ENCODE measurements at regions not wholly inside any gene's neighbourhood (a gene's known extent, or its start where the extent isn't known, plus 50 kb on each side); places are given as distances from the start of the nearest gene placed in this dataset.
A peak's percentile ranks its signal among the peaks of the same experiment; 100 is the strongest.
"Not testable (repeated sequence)": the region's sequence is repeated elsewhere in the genome, so short reads cannot be mapped to it uniquely, and the experiment has no call there.

DNA sequence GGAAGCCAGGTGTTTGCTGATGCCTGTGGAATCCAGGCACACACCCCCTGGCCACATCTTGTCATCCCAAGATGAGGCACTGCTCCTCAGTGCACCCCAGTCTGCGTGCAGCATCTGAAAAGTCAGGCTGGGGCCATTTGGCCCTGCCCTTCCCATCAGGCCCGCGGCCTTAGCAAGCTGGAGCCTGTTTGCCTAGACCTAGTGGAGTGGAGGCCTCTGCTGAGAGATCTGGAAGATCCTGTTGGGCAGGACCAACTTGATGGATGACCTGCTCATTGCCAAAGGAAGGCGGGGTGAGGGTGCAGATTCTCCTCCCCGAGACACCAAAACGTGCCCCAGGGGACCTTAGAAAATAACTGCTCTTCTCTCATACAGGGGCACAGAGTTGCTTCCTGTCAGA, 220.2 kb downstream of the SHQ1 start:
- no peak for DNase-seq (ENCODE audit: low read depth, low spot score)

DNA sequence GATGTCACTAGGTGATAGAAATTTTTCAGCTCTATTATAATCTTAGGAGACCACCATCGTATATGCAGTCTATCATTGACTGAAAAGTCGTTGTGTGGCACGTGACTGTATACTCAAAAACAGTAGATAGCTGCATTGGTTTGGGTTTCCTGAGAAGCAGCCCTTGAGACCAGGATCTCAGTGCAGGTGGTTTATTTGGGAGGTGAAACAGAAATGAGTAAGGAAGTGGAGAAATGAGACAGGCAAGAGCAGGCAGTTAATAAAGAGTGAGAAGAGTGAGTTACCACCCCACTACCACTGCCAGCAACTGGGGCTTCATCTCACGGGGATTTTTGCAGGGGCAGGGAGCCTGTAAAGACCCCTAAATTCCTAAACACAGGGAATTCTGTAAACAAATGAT, 221.0 kb downstream of the SHQ1 start:
- DNase-seq (ENCODE audit: low read depth, low spot score): no peak

DNA sequence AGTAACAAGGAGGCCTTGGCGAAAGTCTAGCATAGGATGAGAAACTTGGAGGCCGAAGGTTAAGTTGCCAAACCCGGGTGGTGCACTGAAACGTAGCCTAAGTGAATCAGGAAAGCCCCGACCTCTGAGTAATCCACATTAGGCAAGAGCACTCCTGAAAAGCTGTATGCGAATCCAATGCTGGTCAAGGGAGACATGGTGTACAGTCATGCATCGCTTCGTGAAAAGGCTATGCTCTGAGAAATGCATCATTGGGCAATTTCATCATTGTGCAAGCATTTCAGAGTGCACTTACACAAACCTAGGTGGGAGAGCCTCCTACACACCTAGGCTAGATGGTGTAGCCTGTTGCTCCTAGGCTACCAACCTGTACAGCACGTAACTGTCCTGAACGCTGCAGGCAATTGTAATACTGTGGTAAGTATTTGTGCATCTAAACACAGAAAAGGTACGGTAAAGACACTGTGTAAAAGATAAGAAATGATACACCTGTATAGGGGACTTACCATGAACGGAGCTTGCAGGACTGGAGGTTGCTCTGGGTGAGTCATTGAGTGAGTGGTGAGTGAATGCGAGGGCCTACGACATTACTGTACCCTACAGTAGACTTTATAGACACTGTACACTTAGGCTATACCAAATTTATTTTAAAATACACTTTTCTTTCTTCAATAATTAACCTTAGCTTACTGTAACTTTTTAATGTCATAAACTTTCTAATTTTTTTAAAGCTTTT, 222.5 kb downstream of the SHQ1 start:
- no peak for DNase-seq (ENCODE audit: low read depth, low spot score)

GRCh38 chr3:72624656-72625055, 223.6 kb downstream of the SHQ1 start:
- no peak for DNase-seq (ENCODE audit: low read depth, low spot score)

GRCh38 chr3:72618739-72619138, 229.5 kb downstream of the SHQ1 start:
- no peak for DNase-seq (ENCODE audit: low read depth, low spot score)

DNA sequence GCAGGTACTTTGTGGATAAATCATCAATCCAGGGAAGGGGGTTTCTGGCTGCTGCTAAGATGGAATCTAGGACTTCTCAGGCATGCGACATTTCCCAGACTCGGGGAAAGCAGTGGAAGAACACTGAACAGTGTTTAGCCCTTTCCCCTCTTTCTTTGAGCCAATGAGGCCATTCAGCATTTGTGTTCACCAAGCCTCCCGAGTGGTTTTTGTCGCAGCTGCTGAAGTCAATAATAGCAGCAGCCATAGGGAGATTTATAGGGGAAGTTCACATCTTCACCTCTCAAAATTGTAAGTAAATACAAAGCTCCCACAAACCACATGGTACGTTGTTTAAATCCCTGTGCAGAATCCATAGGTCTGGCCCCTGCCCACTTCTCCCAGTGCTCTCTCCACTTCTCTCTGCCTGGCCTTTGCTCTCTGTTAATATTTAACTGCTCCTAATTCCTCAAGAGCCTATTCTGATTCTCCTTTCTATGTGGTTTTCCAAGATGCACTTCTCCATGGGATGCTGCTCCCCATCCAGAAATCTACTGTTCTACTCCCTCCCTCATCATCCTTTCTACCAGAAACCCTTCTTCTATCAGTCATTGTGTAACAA, 230.7 kb downstream of the SHQ1 start:
- DNase-seq (ENCODE audit: low read depth, low spot score): no peak

DNA sequence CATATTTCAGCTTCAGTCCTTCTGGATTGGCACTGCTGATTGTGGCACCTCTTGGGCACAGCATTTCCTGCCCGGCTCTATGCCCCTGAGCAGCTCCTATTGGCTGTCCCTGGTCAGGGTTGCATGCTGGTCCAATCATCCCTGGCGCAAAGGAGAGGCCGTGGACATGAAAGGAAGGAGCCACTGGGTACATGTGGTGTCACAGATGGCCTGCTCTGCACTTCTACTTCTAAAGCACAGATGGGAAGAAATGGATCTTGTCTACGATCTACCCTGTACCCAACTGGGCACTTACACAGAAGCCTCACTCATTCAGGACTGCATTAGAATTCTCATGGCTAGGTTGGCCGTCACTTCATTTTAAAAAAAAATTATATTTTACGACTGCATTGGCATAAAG, 232.5 kb downstream of the SHQ1 start:
- DNase-seq (ENCODE audit: low read depth, low spot score): no peak

- no peak for DNase-seq (ENCODE audit: low read depth, low spot score)
These were observed 233.1 kb downstream of the SHQ1 start for GRCh38 chr3:72615182-72615581.

DNA sequence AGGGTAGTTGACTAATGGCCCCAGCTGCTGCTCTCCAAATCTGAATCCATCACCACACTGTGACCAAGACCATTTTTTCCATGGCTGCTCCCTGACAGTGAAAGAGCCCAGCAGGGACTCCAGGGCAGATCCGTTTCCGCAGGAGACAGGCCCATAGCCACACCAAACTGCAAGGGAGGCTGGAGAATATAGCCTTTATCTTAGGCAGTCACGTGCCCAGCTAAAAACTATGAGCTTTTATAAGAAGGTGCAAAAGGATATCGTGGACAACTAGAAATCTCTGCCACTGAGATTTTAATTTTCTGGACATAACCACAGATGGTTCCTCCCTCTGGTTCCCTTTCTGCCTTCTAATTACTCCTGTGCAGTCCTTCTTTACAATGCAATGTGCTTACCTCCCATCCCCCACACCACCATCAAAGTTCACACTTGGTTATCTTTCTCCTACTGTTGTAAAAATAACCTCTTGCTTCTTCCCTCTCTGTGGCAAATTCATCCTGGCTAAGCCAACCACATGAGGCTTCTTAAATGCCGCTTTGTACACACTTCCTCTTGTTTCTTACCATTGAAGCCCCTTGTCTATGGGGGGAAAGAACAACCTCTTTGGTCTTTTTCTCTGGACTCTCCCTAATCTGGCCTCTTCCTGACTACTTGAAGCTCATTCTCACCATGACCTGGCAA, 233.7 kb downstream of the SHQ1 start:
- DNase-seq (ENCODE audit: low read depth, low spot score): no peak

DNA sequence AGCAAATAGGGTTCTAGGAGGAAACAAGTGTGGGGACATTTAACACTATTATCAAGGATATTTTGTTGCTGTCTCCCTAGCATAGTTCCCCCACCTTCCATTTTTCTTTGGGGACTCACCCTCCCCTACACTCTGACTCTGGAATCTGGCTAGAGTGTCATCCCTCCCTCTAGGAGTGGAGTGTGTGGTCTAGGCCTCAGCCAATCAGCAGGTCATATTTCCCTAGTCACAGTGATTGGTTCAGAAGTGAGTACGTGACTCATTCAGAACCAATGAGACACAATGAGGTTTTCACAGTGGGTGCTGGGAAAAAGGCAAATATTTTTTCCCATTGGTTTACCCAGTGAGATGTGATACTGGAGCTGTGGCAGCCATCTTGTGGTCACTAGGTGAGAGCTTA, 234.4 kb downstream of the SHQ1 start:
- DNase-seq (ENCODE audit: low read depth, low spot score): no peak

- DNase-seq (ENCODE audit: low read depth, low spot score): not testable (repeated sequence)
These were observed 239.1 kb downstream of the SHQ1 start for GRCh38 chr3:72609114-72609513.

DNA sequence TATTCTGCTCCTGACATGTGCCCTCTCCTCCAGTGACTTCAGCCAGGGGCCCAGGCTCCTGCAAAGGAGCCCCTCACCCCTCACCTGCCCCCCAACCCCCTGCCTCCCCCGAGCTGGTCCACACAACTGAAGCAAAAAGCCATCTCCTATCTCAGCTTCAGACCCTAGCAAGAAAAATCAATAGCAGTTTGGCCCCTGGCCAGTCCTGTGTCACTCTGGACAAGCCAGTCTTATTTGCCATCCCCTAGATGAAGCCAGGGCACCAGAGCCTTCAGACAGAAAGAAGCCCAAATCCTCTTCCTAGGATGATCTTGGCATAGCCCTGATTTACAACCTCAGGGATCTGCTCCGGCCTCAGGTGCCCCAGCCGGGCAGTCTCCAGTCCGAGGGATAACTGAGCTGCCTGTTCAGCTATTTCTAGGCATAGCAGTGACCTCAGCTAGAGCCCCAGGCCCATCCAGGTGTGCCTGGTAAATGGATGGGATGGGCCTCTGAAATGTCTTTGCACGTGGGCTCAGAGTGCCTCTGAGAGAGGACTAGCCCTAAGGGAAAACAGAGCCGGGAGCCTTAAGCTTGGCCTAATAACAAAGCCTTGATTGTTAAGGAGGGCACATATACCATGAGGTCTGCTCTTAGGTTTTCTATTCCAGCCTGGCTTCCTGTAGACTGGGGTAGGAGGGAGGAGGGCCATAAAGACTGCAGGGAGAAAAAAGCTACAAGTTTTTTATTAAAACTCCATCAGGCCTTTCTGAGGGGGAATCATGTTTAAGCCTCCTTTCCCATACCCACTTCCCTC, 242.0 kb downstream of the SHQ1 start:
- no peak for DNase-seq (ENCODE audit: low read depth, low spot score)

DNA sequence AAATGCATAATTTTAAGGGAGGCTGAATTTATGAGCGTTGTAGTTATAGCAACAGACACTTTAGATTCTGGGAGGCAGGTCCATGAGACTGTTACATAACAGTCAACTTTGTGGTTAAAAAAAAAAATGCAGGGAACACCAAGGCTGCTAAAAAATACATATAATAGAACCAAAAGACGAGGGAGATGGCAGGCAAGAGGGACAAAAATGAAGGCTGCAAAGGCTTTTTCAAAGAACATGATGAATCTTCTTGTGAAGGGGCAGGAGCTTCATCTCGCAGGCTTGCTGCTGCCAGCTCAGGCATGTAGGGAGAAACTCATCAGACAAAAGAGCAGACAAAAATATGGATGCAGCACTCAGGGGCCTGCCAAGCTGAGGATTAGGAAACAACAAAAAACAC, 243.9 kb downstream of the SHQ1 start:
- no peak for DNase-seq (ENCODE audit: low read depth, low spot score)

GRCh38 chr3:72601983-72602750, 246.1 kb downstream of the SHQ1 start:
- no peak for DNase-seq (ENCODE audit: low read depth, low spot score)

DNA sequence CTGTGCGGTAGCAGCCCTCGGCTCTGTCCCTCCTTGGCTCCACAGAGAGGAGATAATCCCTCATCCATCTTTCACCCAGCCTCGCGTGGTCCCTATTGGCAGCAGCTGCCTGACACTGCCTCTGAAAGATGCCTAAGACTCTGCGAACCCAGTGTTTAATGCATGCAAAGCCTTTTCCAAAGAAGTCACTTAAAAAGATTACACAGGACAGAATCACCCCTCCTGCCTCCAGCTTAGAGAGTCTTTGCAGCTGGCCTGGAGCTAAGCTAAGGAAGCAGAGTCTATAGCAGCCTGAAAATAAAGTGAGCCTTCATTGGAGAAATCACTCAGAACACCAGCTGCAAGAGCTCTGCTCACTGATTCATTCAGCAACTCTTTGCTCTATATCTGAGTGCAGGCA, 247.2 kb downstream of the SHQ1 start:
- no peak for DNase-seq (ENCODE audit: low read depth, low spot score)

- peak; percentile 38 for DNase-seq (ENCODE audit: low read depth, low spot score)
These were observed 250.5 kb downstream of the SHQ1 start for GRCh38 chr3:72597756-72598195.

GRCh38 chr3:72597043-72597442, 251.2 kb downstream of the SHQ1 start:
- no peak for DNase-seq (ENCODE audit: low read depth, low spot score)

GRCh38 chr3:72595927-72596610, 252.2 kb downstream of the SHQ1 start:
- DNase-seq (ENCODE audit: low read depth, low spot score): no peak

DNA sequence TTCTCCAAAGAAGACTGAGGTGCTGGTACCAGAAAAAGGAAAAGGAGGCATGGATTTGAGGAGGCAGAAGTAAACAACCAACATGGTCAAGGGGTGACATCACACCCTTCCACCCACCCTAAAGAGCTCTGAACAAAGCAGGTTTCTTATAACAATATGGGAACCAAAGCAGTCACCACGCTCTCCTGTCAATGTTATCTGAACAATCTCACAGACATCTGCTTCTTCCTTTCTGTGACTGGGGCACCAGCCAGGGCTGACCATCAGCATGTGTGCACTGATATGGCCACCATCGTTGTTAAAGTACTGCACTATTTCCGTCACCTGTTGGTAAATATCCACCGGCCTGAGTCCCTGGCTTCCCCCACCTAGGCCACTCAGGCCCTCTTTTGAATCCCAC, 252.9 kb downstream of the SHQ1 start:
- no peak for DNase-seq (ENCODE audit: low read depth, low spot score)

DNA sequence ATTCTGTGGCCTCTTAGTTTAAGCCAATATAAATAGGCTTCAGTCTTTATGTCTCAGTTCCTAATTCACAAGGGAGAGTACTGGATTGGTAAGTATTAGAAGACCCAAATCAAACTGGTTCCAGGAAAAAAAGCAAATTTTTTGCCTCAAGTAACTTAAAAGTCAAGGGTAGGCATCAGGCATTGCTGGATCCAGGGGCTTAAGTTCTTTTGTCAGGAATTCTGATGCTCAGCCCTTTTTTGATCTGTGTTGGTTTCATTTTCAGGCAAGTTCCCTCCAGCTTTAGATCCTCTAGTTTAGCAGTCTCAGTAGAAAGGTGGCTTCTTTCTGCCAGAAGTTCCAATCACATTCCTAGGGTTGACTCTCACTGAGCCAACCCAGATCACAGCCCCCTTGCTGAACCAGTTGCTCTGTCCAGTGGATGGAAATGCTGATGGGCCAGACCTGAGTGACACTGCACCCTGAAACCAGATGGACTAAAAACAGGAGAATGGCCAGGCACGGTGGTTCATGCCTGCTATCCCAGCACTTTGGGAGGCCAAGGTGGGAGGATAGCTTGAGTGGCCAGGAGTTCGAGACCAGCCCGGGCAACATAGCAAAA, 253.5 kb downstream of the SHQ1 start:
- DNase-seq (ENCODE audit: low read depth, low spot score): no peak

All from astrocyte of the hippocampus (primary cell).